ENCODE measurements at regions not wholly inside any gene's neighbourhood (a gene's known extent, or its start where the extent isn't known, plus 50 kb on each side); places are given as distances from the start of the nearest gene placed in this dataset.

DNA sequence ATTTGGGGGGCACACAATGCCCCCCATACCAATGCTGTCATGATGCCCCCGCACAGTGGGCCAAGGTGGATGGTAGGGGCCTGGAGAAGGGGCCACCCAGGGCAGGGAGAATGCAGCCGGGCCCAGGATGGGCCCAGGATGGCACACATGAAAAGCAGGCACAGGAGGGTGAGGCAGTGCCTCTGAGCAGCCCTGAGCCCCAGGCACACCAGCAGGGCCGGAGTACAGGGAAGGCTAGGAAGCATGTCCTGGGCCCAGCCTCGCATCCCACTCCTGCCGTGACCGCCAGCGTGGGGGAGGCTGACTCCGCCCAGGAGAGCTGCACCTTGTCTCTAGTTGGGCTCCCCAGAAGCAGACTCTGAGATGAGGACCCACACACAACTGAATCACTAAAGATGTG, 59.3 kb upstream of the TMEM72 start:
- H3K9me3 ChIP-seq (ENCODE audit: control insufficient read depth in 2 of 2, low read length in 2 of 2): no peaks in the 10 kb centered on the region

DNA sequence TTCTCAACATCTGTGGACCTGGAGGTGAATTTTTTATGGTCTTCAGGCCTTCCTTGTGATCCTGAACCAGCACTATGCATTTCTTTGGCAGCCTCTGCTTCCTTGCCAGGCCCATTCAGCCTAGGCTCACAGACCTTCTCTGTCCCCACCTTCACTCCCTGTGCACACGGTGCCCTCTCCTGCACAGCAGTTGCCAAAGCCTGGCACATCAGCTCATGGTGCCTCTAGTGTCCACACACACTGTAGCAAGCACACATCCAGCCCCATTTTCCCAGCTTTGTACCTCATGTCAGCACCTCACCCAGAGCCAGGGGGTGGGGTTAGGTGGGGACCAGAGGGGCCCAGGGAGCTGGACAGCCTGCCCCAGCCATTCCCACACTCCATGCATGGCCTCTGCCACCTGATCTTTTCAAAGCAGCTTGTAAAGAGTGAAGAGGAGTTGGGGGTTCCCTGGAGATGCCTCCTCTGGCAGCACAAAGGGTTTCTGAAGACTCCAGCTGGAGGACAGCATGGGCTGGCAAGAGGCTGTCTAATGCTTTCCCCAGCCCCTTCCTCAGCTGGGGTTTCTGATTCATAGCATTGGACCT, 57.9 kb upstream of the TMEM72 start:
- Histone ChIP-seq H3K9me3 (ENCODE audit: control insufficient read depth in 2 of 2, low read length in 2 of 2) (no peaks in the 10 kb centered on the region), H3K9ac (ENCODE audit: low read length in 2 of 2) (no peak overlapping the region), H3K27ac (ENCODE audit: low read length) (no peak overlapping the region), H3K4me1 (ENCODE audit: control insufficient read depth, insufficient read depth, low read length) (no peaks in the 10 kb centered on the region), H3K27me3 (ENCODE audit: control insufficient read depth in 1 of 2, insufficient read depth in 2 of 2, low read length in 2 of 2) (no peaks in the 10 kb centered on the region), H3K36me3 (ENCODE audit: control insufficient read depth in 2 of 2, insufficient read depth in 2 of 2, low read length in 2 of 2) (no peaks in the 10 kb centered on the region), H3K4me3 (ENCODE audit: low read length in 2 of 2) (no peak overlapping the region)

More for the DNA sequence above, 59.3 kb upstream of the TMEM72 start:
- Histone ChIP-seq H3K27ac (ENCODE audit: low read length) (no peak overlapping the region), H3K4me1 (ENCODE audit: control insufficient read depth, insufficient read depth, low read length) (no peaks in the 10 kb centered on the region), H3K9ac (ENCODE audit: low read length in 2 of 2) (no peak overlapping the region), H3K27me3 (ENCODE audit: control insufficient read depth in 1 of 2, insufficient read depth in 2 of 2, low read length in 2 of 2) (no peaks in the 10 kb centered on the region), H3K36me3 (ENCODE audit: control insufficient read depth in 2 of 2, insufficient read depth in 2 of 2, low read length in 2 of 2) (no peaks in the 10 kb centered on the region), H3K4me3 (ENCODE audit: low read length in 2 of 2) (no peak overlapping the region)

DNA sequence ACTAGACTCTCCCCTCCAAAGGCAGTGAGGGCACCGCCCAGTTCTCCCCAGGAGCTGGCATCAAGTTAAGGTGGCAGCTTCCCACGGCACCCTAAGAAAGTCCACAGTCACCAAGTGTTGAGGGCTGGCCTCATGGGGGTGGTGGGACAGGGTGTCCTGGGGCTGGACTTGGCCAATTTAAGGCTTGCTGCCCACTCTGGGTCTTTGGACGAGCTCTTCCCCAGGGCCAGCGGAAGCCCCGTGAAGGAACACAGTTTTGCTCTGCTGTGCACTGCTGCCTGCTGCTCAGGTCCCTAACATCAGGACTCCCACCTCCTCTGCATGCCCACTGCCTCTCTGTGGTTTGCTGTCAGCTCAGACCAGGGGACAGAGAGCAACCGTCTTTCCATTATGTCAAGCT, 57.3 kb upstream of the TMEM72 start:
- H3K27ac ChIP-seq (ENCODE audit: low read length): no peak overlapping the region
- no peaks in the 10 kb centered on the region for H3K9me3 ChIP-seq (ENCODE audit: control insufficient read depth in 2 of 2, low read length in 2 of 2)
- no peak overlapping the region for H3K9ac ChIP-seq (ENCODE audit: low read length in 2 of 2)
- H3K27me3 ChIP-seq (ENCODE audit: control insufficient read depth in 1 of 2, insufficient read depth in 2 of 2, low read length in 2 of 2): no peaks in the 10 kb centered on the region
- no peaks in the 10 kb centered on the region for H3K36me3 ChIP-seq (ENCODE audit: control insufficient read depth in 2 of 2, insufficient read depth in 2 of 2, low read length in 2 of 2)
- H3K4me3 ChIP-seq (ENCODE audit: low read length in 2 of 2): no peak overlapping the region
- no peaks in the 10 kb centered on the region for H3K4me1 ChIP-seq (ENCODE audit: control insufficient read depth, insufficient read depth, low read length)

DNA sequence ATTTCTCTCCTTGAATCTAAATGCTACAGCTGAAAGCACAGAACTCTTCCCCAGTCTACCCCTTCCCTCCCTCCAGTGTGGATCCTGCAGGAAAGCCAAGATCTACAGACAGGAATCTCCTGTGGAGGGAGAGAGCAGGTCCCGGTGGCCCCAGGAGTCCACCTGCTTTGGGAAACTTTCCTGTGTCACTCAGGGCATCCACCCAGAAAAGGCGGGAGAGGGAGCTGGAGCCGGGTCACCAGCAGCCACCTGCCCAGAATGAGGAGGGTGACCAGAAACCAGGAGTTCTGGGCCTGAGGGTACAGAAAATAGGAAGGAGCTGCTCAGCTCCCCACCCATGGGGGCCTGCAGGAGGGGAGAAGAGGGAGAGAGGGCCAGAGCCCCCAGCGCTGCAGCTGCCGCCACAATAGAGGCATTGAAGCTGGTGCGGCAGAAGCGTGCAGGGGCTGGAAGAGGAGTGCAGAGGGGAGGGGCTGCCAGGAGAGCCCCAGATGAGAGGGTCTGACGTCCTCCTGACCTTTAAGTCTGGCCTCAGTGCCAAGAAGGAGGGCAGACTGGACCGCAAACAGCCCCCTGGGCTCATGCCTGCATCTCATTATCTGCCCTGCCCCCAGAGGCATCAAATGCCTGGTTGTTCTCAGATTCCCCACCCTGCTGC, 56.3 kb upstream of the TMEM72 start:
- H3K27ac ChIP-seq (ENCODE audit: low read length): no peak overlapping the region

DNA sequence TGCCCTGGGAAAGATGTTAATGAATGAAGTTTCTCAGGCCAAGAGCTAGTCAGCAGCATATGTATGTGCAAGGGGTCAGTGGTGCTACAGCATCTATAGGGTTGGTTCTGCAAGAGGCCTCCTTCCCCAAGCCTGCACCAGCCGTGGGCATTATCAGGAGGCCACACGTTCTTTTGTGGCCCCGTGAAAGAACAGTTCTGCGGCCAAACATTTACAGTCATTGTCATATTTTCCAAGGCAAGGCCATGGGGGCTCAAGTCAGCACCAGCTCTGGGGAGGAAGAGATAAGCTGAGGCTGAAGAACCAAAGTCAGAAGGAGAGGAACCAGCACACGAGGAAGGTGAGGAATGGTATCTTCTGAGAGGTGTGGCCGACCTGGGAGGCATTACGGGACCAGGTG, 54.4 kb upstream of the TMEM72 start:
- Histone ChIP-seq H3K9me3 (ENCODE audit: control insufficient read depth in 2 of 2, low read length in 2 of 2) (no peaks in the 10 kb centered on the region), H3K4me1 (ENCODE audit: control insufficient read depth, insufficient read depth, low read length) (no peaks in the 10 kb centered on the region), H3K9ac (ENCODE audit: low read length in 2 of 2) (no peak overlapping the region), H3K27ac (ENCODE audit: low read length) (no peak overlapping the region), H3K4me3 (ENCODE audit: low read length in 2 of 2) (no peak overlapping the region), H3K27me3 (ENCODE audit: control insufficient read depth in 1 of 2, insufficient read depth in 2 of 2, low read length in 2 of 2) (no peaks in the 10 kb centered on the region), H3K36me3 (ENCODE audit: control insufficient read depth in 2 of 2, insufficient read depth in 2 of 2, low read length in 2 of 2) (no peaks in the 10 kb centered on the region)

More for the DNA sequence above, 56.3 kb upstream of the TMEM72 start:
- H3K27me3 ChIP-seq (ENCODE audit: control insufficient read depth in 1 of 2, insufficient read depth in 2 of 2, low read length in 2 of 2): no peaks in the 10 kb centered on the region
- H3K9me3 ChIP-seq (ENCODE audit: control insufficient read depth in 2 of 2, low read length in 2 of 2): no peaks in the 10 kb centered on the region
- H3K4me3 ChIP-seq (ENCODE audit: low read length in 2 of 2): no peak overlapping the region
- no peaks in the 10 kb centered on the region for H3K36me3 ChIP-seq (ENCODE audit: control insufficient read depth in 2 of 2, insufficient read depth in 2 of 2, low read length in 2 of 2)
- no peaks in the 10 kb centered on the region for H3K4me1 ChIP-seq (ENCODE audit: control insufficient read depth, insufficient read depth, low read length)
- H3K9ac ChIP-seq (ENCODE audit: low read length in 2 of 2): no peak overlapping the region

DNA sequence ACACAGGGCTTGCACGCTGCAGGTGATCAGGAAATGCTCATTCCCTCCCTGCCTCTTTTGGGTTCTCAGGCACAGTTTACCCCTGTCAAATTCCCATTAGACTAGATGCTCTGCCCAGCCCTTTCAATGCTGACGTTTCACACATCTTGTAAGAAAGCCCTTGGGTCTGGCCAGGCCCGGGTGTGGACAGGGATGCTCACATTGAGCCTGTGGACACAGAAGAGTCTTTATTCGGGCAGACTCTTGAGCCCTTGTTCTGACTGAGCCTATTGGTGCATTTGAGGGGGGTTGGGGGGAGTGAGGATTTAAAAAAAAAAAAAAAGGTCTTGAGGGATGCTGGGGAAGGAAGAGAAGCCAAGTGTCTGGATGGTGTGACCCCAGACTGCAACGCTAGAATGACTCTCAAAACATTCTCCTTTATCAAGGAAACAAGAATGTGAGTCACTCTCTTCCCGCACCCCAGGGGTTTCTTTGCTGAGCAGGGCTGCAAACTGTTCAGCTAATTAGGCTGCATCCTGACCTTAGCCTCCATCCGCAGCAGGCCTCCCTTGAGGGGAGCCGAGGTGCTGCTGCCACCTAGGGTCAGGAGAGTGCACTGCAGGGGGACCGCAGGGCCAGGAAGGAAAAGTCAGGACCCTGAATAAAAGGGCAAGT, 53.6 kb upstream of the TMEM72 start:
- Histone ChIP-seq H3K9ac (ENCODE audit: low read length in 2 of 2) (no peak overlapping the region), H3K36me3 (ENCODE audit: control insufficient read depth in 2 of 2, insufficient read depth in 2 of 2, low read length in 2 of 2) (no peaks in the 10 kb centered on the region), H3K9me3 (ENCODE audit: control insufficient read depth in 2 of 2, low read length in 2 of 2) (no peaks in the 10 kb centered on the region), H3K4me3 (ENCODE audit: low read length in 2 of 2) (no peak overlapping the region), H3K27me3 (ENCODE audit: control insufficient read depth in 1 of 2, insufficient read depth in 2 of 2, low read length in 2 of 2) (peaks cover 0 to 3% of the 10 kb centered on the region in 2 donors), H3K27ac (ENCODE audit: low read length) (no peak overlapping the region), H3K4me1 (ENCODE audit: control insufficient read depth, insufficient read depth, low read length) (peaks cover 3% of the 10 kb centered on the region)

DNA sequence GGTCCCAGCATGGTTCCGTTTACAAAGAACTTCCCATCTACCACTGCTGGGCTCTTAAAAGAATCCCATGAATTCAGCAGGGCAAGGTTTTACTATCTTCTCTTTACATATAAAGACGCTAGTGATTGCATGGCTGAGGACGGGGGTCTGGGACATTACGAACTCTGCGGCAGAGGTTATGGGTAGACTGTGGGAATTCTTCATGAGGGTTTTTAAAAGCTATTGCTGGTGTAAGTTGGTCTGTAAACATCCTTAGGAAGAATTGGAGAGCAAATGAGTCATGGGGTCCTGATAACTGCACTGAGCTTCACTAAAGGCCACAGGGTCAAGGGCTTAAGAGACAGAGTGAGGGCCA, 53.1 kb upstream of the TMEM72 start:
- Histone ChIP-seq H3K36me3 (ENCODE audit: control insufficient read depth in 2 of 2, insufficient read depth in 2 of 2, low read length in 2 of 2) (no peaks in the 10 kb centered on the region), H3K27me3 (ENCODE audit: control insufficient read depth in 1 of 2, insufficient read depth in 2 of 2, low read length in 2 of 2) (peaks cover 0 to 3% of the 10 kb centered on the region in 2 donors), H3K9me3 (ENCODE audit: control insufficient read depth in 2 of 2, low read length in 2 of 2) (no peaks in the 10 kb centered on the region), H3K4me1 (ENCODE audit: control insufficient read depth, insufficient read depth, low read length) (peaks cover 4% of the 10 kb centered on the region), H3K4me3 (ENCODE audit: low read length in 2 of 2) (no peak overlapping the region), H3K27ac (ENCODE audit: low read length) (no peak overlapping the region), H3K9ac (ENCODE audit: low read length in 2 of 2) (no peak overlapping the region)

DNA sequence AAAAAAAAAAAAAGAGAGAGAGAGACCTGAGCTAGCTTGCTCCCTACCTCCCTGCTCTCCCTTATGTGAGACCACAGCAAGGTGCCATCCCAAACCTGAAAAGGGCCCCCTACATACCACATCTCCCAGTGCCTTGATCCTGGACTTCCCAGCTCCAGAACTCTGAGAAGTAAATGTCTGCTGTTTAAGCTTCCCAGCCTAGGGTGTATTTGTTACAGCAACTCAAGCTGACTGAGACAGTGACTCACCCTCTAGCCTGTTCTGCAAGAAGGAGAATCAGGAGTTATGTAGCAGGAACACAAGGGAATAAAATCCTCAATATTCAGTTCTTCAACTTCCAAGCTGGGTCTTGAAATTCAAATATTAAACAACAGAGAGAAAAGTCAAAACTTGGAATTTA, 52.1 kb upstream of the TMEM72 start:
- Histone ChIP-seq H3K4me1 (ENCODE audit: control insufficient read depth, insufficient read depth, low read length) (peaks cover 4% of the 10 kb centered on the region), H3K9me3 (ENCODE audit: control insufficient read depth in 2 of 2, low read length in 2 of 2) (no peaks in the 10 kb centered on the region), H3K4me3 (ENCODE audit: low read length in 2 of 2) (no peak overlapping the region), H3K27ac (ENCODE audit: low read length) (no peak overlapping the region), H3K36me3 (ENCODE audit: control insufficient read depth in 2 of 2, insufficient read depth in 2 of 2, low read length in 2 of 2) (no peaks in the 10 kb centered on the region), H3K27me3 (ENCODE audit: control insufficient read depth in 1 of 2, insufficient read depth in 2 of 2, low read length in 2 of 2) (peaks cover 0 to 5% of the 10 kb centered on the region in 2 donors), H3K9ac (ENCODE audit: low read length in 2 of 2) (no peak overlapping the region)

DNA sequence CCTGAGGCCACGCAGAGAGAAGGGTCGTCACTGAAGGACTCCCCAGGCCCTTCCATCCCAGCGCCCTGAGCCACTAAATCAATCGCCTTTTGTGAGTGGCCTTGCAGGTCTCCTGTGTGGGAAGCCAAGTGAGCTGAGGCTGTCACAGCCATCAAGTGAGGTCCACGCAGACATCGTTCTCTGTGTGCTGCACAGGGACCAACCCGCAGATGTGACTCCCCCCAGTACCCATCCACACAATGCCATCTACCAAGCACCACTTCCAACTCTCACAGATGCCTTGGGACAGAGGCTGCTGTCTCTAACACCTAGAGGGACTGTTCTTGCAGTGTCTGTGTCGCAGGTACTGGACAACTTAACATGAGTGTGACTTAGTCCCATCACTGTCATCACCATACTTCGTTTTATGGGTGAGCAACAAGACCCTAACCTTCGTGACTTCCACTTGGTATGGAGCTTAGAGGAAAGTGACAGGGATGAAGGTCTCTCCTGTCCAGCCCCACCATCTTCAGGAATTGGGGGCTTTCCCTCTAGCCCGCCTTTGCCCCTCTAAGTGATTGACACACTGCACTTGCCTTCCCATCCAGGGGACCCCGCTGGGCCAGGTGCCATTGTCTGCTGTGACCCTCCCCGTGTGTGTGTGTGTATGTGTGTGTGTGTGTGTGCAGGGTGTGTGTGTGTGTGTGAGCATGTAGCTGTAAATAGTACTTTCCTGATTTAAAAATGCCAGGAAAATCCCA, 51.4 kb upstream of the TMEM72 start:
- Histone ChIP-seq H3K36me3 (ENCODE audit: control insufficient read depth in 2 of 2, insufficient read depth in 2 of 2, low read length in 2 of 2) (no peaks in the 10 kb centered on the region), H3K9ac (ENCODE audit: low read length in 2 of 2) (no peak overlapping the region), H3K4me1 (ENCODE audit: control insufficient read depth, insufficient read depth, low read length) (peaks cover 10% of the 10 kb centered on the region), H3K9me3 (ENCODE audit: control insufficient read depth in 2 of 2, low read length in 2 of 2) (no peaks in the 10 kb centered on the region), H3K27ac (ENCODE audit: low read length) (no peak overlapping the region), H3K4me3 (ENCODE audit: low read length in 2 of 2) (no peak overlapping the region), H3K27me3 (ENCODE audit: control insufficient read depth in 1 of 2, insufficient read depth in 2 of 2, low read length in 2 of 2) (peaks cover 0 to 5% of the 10 kb centered on the region in 2 donors)

DNA sequence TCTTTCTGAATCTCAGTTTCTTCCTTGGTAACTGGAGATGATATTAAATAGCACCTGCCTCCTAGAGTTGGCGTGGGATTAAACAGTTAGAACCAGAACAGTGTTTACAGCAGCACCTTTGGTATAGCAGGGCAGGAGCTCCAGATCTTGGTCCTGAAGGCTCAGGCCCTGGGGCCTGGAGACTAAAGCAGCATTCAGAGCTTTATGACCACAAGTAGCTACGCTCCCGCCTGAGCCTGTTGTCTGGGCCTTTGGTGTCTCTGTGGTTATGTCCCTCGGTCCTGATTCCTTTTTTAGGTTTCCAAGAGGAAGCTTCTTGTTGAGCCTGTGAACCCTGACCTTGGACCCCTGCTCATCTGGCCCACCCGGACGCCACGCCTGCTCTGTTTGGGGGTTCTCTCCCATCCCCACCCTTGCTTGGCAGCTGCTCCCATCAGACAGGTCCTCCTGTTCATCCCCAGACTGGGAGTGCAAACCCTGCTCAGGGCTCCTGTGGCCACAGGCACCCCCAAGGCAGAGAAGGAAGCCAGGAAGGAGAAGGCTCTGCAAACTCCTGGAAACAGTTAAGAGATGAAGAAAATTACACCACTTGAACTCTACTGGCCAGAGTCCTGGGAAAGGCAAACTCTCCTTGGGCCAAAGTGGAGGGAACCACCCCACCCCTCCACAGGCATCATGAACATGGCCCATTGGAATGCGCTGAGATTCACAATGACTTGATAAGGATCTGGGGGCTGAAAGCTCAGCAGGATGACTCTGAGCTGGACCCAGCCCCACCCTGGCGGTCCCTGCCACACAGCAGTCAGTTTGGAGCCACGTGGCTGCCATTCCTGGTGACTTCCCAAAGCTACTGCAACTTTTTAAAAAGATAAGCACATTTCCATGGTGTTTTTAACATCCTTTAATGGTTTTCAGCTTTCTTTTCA, 50.1 kb upstream of the TMEM72 start:
- peaks cover 16% of the 10 kb centered on the region for H3K4me1 ChIP-seq (ENCODE audit: control insufficient read depth, insufficient read depth, low read length)
- H3K27me3 ChIP-seq (ENCODE audit: control insufficient read depth in 1 of 2, insufficient read depth in 2 of 2, low read length in 2 of 2): peaks cover 0 to 5% of the 10 kb centered on the region in 2 donors
- H3K4me3 ChIP-seq (ENCODE audit: low read length in 2 of 2): no peak overlapping the region
- H3K36me3 ChIP-seq (ENCODE audit: control insufficient read depth in 2 of 2, insufficient read depth in 2 of 2, low read length in 2 of 2): no peaks in the 10 kb centered on the region
- no peak overlapping the region for H3K9ac ChIP-seq (ENCODE audit: low read length in 2 of 2)
- H3K27ac ChIP-seq (ENCODE audit: low read length): no peak overlapping the region
- no peaks in the 10 kb centered on the region for H3K9me3 ChIP-seq (ENCODE audit: control insufficient read depth in 2 of 2, low read length in 2 of 2)
